ENCODE measurements at regions not wholly inside any gene's neighbourhood (a gene's known extent, or its start where the extent isn't known, plus 50 kb on each side); places are given as distances from the start of the nearest gene placed in this dataset.

- TF ChIP-seq POLR2AphosphoS5 (IDR thresholded peaks at IDR 0.05) (no peak), POLR2A (IDR thresholded peaks at IDR 0.05) (no peak), CTCF (IDR thresholded peaks at IDR 0.05) (no peak), EP300 (IDR thresholded peaks at IDR 0.05) (no peak)
Observed at GRCh38 chr5:92248518-92248917, 865.4 kb upstream of the ARRDC3 start.
